DOHH2 (cell line): ENCODE measurements at regions not wholly inside any gene's neighbourhood (a gene's known extent, or its start where the extent isn't known, plus 50 kb on each side); places are given as distances from the start of the nearest gene placed in this dataset.

Source experiments
- H3F3A ChIP-seq: fragments of 200-600 bp; sonication (generic), shearing (Covaris generic); 2 replicates; pipeline ENCODE4 v1.6.0; 2016; ENCODE audit warnings: antibody characterized with exemption, mild to moderate bottlenecking; ENCODE audit not compliant: control insufficient read depth, insufficient read depth
- H3K27ac ChIP-seq: fragments of 200-600 bp; sonication (generic); 2 replicates; pipeline ENCODE4 v1.5.1; 2014; ENCODE audit warnings: low read depth, mild to moderate bottlenecking, low read length, moderate library complexity
- H3K27me3 ChIP-seq: fragments of 200-600 bp; sonication (generic); 2 replicates; pipeline ENCODE4 v1.6.1; 2014; ENCODE audit warnings: mild to moderate bottlenecking, low read length, mixed read lengths; ENCODE audit not compliant: control insufficient read depth
- H3K36me3 ChIP-seq: fragments of 200-600 bp; sonication (generic); 2 replicates; pipeline ENCODE4 v1.6.1; 2014; ENCODE audit warnings: mild to moderate bottlenecking, low read length, moderate library complexity, mixed read lengths; ENCODE audit not compliant: control insufficient read depth
- H3K4me1 ChIP-seq: fragments of 200-600 bp; sonication (generic); 2 replicates; pipeline ENCODE4 v1.6.1; 2014; ENCODE audit warnings: mild to moderate bottlenecking, low read length, mixed read lengths; ENCODE audit not compliant: control insufficient read depth
- H3K4me2 ChIP-seq: fragments of 200-600 bp; sonication (generic); 2 replicates; pipeline ENCODE4 v1.6.0; 2014; ENCODE audit warnings: mild to moderate bottlenecking, low read length, moderate library complexity
- H3K4me3 ChIP-seq: fragments of 200-600 bp; sonication (generic); 2 replicates; pipeline ENCODE4 v1.5.1; 2014; ENCODE audit warnings: mild to moderate bottlenecking, low read length, mixed read lengths
- H3K79me2 ChIP-seq: fragments of 200-600 bp; sonication (generic); 2 replicates; pipeline ENCODE4 v1.6.1; 2014; ENCODE audit warnings: mild to moderate bottlenecking, low read length, mixed read lengths; ENCODE audit not compliant: control insufficient read depth
- H3K9me2 ChIP-seq: fragments of 200-600 bp; sonication (generic); replicated peaks from 2 replicates; pipeline ENCODE4 v1.6.1; 2014; ENCODE audit warnings: mild to moderate bottlenecking, low read length, mixed read lengths; ENCODE audit not compliant: control insufficient read depth
- H3K9me3 ChIP-seq: fragments of 200-600 bp; sonication (generic); 2 replicates; pipeline ENCODE4 v1.6.1; 2014; ENCODE audit warnings: antibody characterized with exemption, low read length, mixed read lengths; ENCODE audit not compliant: control insufficient read depth, insufficient read depth
- H4K20me1 ChIP-seq: fragments of 200-600 bp; sonication (generic); 2 replicates; pipeline ENCODE4 v1.6.0; 2014; ENCODE audit warnings: low read depth, mild to moderate bottlenecking, antibody characterized with exemption, low read length, moderate library complexity; ENCODE audit not compliant: control insufficient read depth, insufficient read depth
- CTCF ChIP-seq: fragments of 200-600 bp; sonication (generic); IDR thresholded peaks from one replicate; pipeline ENCODE4 v1.5.1; 2014; ENCODE audit warnings: antibody characterized with exemption, mild to moderate bottlenecking, low read depth, low read length; ENCODE audit not compliant: poor library complexity, severe bottlenecking
- EZH2phosphoT487 ChIP-seq: fragments of 200-600 bp; sonication (generic); IDR thresholded peaks from 2 replicates; pipeline ENCODE4 v1.6.1; 2017; ENCODE audit warnings: borderline replicate concordance, mild to moderate bottlenecking, antibody characterized with exemption, low read length, moderate library complexity, mixed read lengths

- H3K9me2 ChIP-seq: no peaks in the 10 kb centered on the region
- H3K9me3 ChIP-seq: no peaks in the 10 kb centered on the region
- H4K20me1 ChIP-seq: no peaks in the 10 kb centered on the region
- no peak overlapping the region for H3K4me2 ChIP-seq
- H3F3A ChIP-seq: no peaks in the 10 kb centered on the region
- H3K4me1 ChIP-seq: peaks cover 34% of the 10 kb centered on the region
- no peaks in the 10 kb centered on the region for H3K79me2 ChIP-seq
- no peak overlapping the region for H3K4me3 ChIP-seq
- H3K27ac ChIP-seq: no peak overlapping the region
- peaks cover 19% of the 10 kb centered on the region for H3K36me3 ChIP-seq
- TF ChIP-seq CTCF (peak; percentile 80), EZH2phosphoT487 (no peak)
- no peaks in the 10 kb centered on the region for H3K27me3 ChIP-seq
Observed at GRCh38 chr2:16613539-16614011, 52.1 kb downstream of the CYRIA start.

- Histone ChIP-seq H4K20me1 (no peaks in the 10 kb centered on the region), H3K36me3 (peaks cover 15% of the 10 kb centered on the region), H3K4me3 (no peak overlapping the region), H3K27me3 (no peaks in the 10 kb centered on the region), H3F3A (no peaks in the 10 kb centered on the region), H3K79me2 (no peaks in the 10 kb centered on the region), H3K4me2 (no peak overlapping the region), H3K4me1 (peaks cover 27% of the 10 kb centered on the region), H3K9me3 (no peaks in the 10 kb centered on the region), H3K27ac (no peak overlapping the region), H3K9me2 (no peaks in the 10 kb centered on the region)
- TF ChIP-seq CTCF (no peak), EZH2phosphoT487 (no peak)
Observed at GRCh38 chr2:16612490-16612889, 53.1 kb downstream of the CYRIA start.

- Histone ChIP-seq H3K4me2 (no peak overlapping the region), H3K4me1 (peaks cover 19% of the 10 kb centered on the region), H3K9me3 (no peaks in the 10 kb centered on the region), H3K79me2 (no peaks in the 10 kb centered on the region), H3K4me3 (no peak overlapping the region), H4K20me1 (no peaks in the 10 kb centered on the region), H3K27ac (no peak overlapping the region), H3K36me3 (peaks cover 4% of the 10 kb centered on the region), H3F3A (no peaks in the 10 kb centered on the region), H3K9me2 (no peaks in the 10 kb centered on the region), H3K27me3 (no peaks in the 10 kb centered on the region)
- TF ChIP-seq CTCF (no peak), EZH2phosphoT487 (no peak)
Observed at GRCh38 chr2:16609786-16610185, 55.8 kb downstream of the CYRIA start.
